Liver (tissue), 3 donors: ENCODE measurements at regions not wholly inside any gene's neighbourhood (a gene's known extent, or its start where the extent isn't known, plus 50 kb on each side); places are given as distances from the start of the nearest gene placed in this dataset.
A peak's percentile ranks its signal among the peaks of the same experiment; 100 is the strongest.

Experiments
- CTCF ChIP-seq: fragments of 150-350 bp; IDR thresholded peaks from 2 replicates; pipeline ENCODE4 v1.5.1; 2017; ENCODE audit warnings: improper control_type of control experiment, low read depth, low read length; ENCODE audit not compliant: missing input control
- EGR1 ChIP-seq, 2 donors: IDR thresholded peaks; 2 replicates each; pipeline ENCODE4 v1.6.1; 2016 to 2018; ENCODE audit warnings: antibody characterized with exemption in 2 of 2, low read depth in 2 of 2
- FOXA1 ChIP-seq: IDR thresholded peaks from 2 replicates; pipeline ENCODE4 v1.6.1; 2016; ENCODE audit warnings: antibody characterized with exemption
- MAX ChIP-seq: IDR thresholded peaks from 2 replicates; pipeline ENCODE4 v1.6.1; 2016; ENCODE audit warnings: antibody characterized with exemption
- RAD21 ChIP-seq, 2 donors: IDR thresholded peaks; 2 replicates each; pipeline ENCODE4 v1.6.1; 2016; ENCODE audit warnings: antibody characterized with exemption in 2 of 2, mild to moderate bottlenecking in 2 of 2
- REST ChIP-seq: IDR thresholded peaks from 2 replicates; pipeline ENCODE4 v1.6.1; 2016; ENCODE audit warnings: antibody characterized with exemption, mild to moderate bottlenecking
- TAF1 ChIP-seq: conservative IDR thresholded peaks from 2 replicates; pipeline ENCODE4 v1.6.1; 2016; ENCODE audit warnings: antibody characterized with exemption, mild to moderate bottlenecking
- YY1 ChIP-seq: IDR thresholded peaks from 2 replicates; pipeline ENCODE4 v1.6.1; 2016; ENCODE audit warnings: antibody characterized with exemption, mild to moderate bottlenecking
- ZBTB33 ChIP-seq: IDR thresholded peaks from 2 replicates; pipeline ENCODE4 v1.6.1; 2016; ENCODE audit warnings: antibody characterized with exemption
- donor health status: healthy.
- donor health status: healthy.

GRCh38 chr2:83602753-83603152 is 856.3 kb downstream of the SUCLG1 start:
- TF ChIP-seq CTCF (peak; percentile 27), TAF1 (no peak), EGR1 (IDR thresholded peaks at IDR 0.05; ENCODE audit: low read depth in 2 of 2) (no peak), REST (no peak), YY1 (no peak), FOXA1 (no peak), RAD21 (IDR thresholded peaks at IDR 0.05) (peak; percentile 65 to 82), ZBTB33 (no peak), MAX (no peak)
